ENCODE measurements at regions not wholly inside any gene's neighbourhood (a gene's known extent, or its start where the extent isn't known, plus 50 kb on each side); places are given as distances from the start of the nearest gene placed in this dataset.

GRCh38 chr2:198236338-198236737 is 431.9 kb downstream of the PLCL1 start:
- H3K9me3 ChIP-seq (ENCODE audit: severe bottlenecking): no peaks in the 10 kb centered on the region
- H3K27ac ChIP-seq: no peak overlapping the region
- H3K27me3 ChIP-seq (ENCODE audit: insufficient read depth, low read depth, severe bottlenecking): no peaks in the 10 kb centered on the region
- no peak for DNase-seq
- H3K4me3 ChIP-seq (ENCODE audit: low read depth, low read length): no peak overlapping the region
- H3K36me3 ChIP-seq: no peaks in the 10 kb centered on the region
- no peak for TF ChIP-seq CTCF (IDR thresholded peaks at IDR 0.05; ENCODE audit: low read depth, low read length)

GRCh38 chr2:198232281-198232680 is 427.9 kb downstream of the PLCL1 start:
- H3K36me3 ChIP-seq: no peaks in the 10 kb centered on the region
- no peak overlapping the region for H3K27ac ChIP-seq
- H3K9me3 ChIP-seq (ENCODE audit: severe bottlenecking): no peaks in the 10 kb centered on the region
- H3K27me3 ChIP-seq (ENCODE audit: insufficient read depth, low read depth, severe bottlenecking): no peaks in the 10 kb centered on the region
- no peak for DNase-seq
- H3K4me3 ChIP-seq (ENCODE audit: low read depth, low read length): no peak overlapping the region
- TF ChIP-seq CTCF (IDR thresholded peaks at IDR 0.05; ENCODE audit: low read depth, low read length): no peak

- DNase-seq: no peak
- H3K4me3 ChIP-seq (ENCODE audit: low read depth, low read length): no peak overlapping the region
- H3K36me3 ChIP-seq: no peaks in the 10 kb centered on the region
- TF ChIP-seq CTCF (IDR thresholded peaks at IDR 0.05; ENCODE audit: low read depth, low read length): no peak
- H3K27ac ChIP-seq: no peak overlapping the region
- no peaks in the 10 kb centered on the region for H3K9me3 ChIP-seq (ENCODE audit: severe bottlenecking)
- no peaks in the 10 kb centered on the region for H3K27me3 ChIP-seq (ENCODE audit: insufficient read depth, low read depth, severe bottlenecking)
Observed at GRCh38 chr2:198231562-198231961, 427.2 kb downstream of the PLCL1 start.

GRCh38 chr2:198220763-198221610 is 416.6 kb downstream of the PLCL1 start:
- no peak for DNase-seq
- Histone ChIP-seq H3K27ac (no peak overlapping the region), H3K4me3 (ENCODE audit: low read depth, low read length) (no peak overlapping the region), H3K27me3 (ENCODE audit: insufficient read depth, low read depth, severe bottlenecking) (no peaks in the 10 kb centered on the region), H3K9me3 (ENCODE audit: severe bottlenecking) (no peaks in the 10 kb centered on the region), H3K36me3 (no peaks in the 10 kb centered on the region)
- no peak for TF ChIP-seq CTCF (IDR thresholded peaks at IDR 0.05; ENCODE audit: low read depth, low read length)

- no peaks in the 10 kb centered on the region for H3K9me3 ChIP-seq (ENCODE audit: severe bottlenecking)
- H3K27ac ChIP-seq: no peak overlapping the region
- no peak for TF ChIP-seq CTCF (IDR thresholded peaks at IDR 0.05; ENCODE audit: low read depth, low read length)
- DNase-seq: no peak
- no peaks in the 10 kb centered on the region for H3K36me3 ChIP-seq
- no peaks in the 10 kb centered on the region for H3K27me3 ChIP-seq (ENCODE audit: insufficient read depth, low read depth, severe bottlenecking)
- no peak overlapping the region for H3K4me3 ChIP-seq (ENCODE audit: low read depth, low read length)
Observed at GRCh38 chr2:198219292-198219691, 414.9 kb downstream of the PLCL1 start.
